ENCODE measurements at regions not wholly inside any gene's neighbourhood (a gene's known extent, or its start where the extent isn't known, plus 50 kb on each side); places are given as distances from the start of the nearest gene placed in this dataset.

GRCh38 chr20:53847139-53847836, 223.1 kb downstream of the BCAS1 start:
- H3K27ac Mint-ChIP-seq: peak overlapping the region; percentile 92

DNA sequence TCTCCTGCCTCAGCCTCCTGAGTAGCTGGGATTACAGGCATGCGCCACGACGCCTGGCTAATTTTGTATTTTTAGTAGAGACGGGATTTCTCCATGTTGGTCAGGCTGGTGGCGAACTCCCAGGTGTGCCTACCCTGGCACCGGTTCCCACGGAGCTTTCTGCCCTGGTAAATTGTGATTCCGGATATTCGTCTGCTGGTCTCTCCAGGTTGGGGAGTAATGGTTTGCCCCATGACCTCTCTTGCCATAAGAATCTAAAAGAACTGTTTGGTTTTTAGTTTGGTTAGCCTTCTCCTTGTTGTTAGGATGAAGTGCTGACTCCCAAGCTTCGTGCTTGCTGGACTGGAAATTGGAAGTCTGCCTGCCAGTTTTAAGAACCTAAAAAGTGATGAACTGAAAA, 223.8 kb downstream of the BCAS1 start:
- H3K27me3 Mint-ChIP-seq: no peaks in the 10 kb centered on the region
- DNase-seq (no peak), ATAC-seq (no peak)
- H3K27ac Mint-ChIP-seq: peak overlapping the region; percentile 92
- H3K36me3 Mint-ChIP-seq (ENCODE audit: low read depth): no peaks in the 10 kb centered on the region
- H3K9me3 ChIP-seq (ENCODE audit: control insufficient read depth, low read length, poor library complexity, severe bottlenecking): no peaks in the 10 kb centered on the region
- H3K4me3 Mint-ChIP-seq: no peak overlapping the region
- peaks cover 53% of the 10 kb centered on the region for H3K4me1 Mint-ChIP-seq

More at GRCh38 chr20:53847139-53847836, 223.1 kb downstream of the BCAS1 start:
- H3K36me3 Mint-ChIP-seq (ENCODE audit: low read depth): no peaks in the 10 kb centered on the region
- ATAC-seq: peak; percentile 33
- no peaks in the 10 kb centered on the region for H3K27me3 Mint-ChIP-seq
- no peak for DNase-seq
- no peaks in the 10 kb centered on the region for H3K9me3 ChIP-seq (ENCODE audit: control insufficient read depth, low read length, poor library complexity, severe bottlenecking)
- peaks cover 49% of the 10 kb centered on the region for H3K4me1 Mint-ChIP-seq
- peak overlapping the region; percentile 83 for H3K4me3 Mint-ChIP-seq

GRCh38 chr20:53845980-53846379, 224.4 kb downstream of the BCAS1 start:
- Mint-ChIP-seq H3K27ac (peak overlapping the region; percentile 94), H3K4me3 (no peak overlapping the region), H3K36me3 (ENCODE audit: low read depth) (no peaks in the 10 kb centered on the region), H3K27me3 (no peaks in the 10 kb centered on the region), H3K4me1 (peaks cover 55% of the 10 kb centered on the region)
- ATAC-seq (no peak), DNase-seq (no peak)
- no peaks in the 10 kb centered on the region for H3K9me3 ChIP-seq (ENCODE audit: control insufficient read depth, low read length, poor library complexity, severe bottlenecking)

GRCh38 chr20:53844259-53844658, 226.1 kb downstream of the BCAS1 start:
- Mint-ChIP-seq H3K4me1 (peaks cover 68% of the 10 kb centered on the region), H3K27me3 (no peaks in the 10 kb centered on the region), H3K4me3 (no peak overlapping the region), H3K27ac (peak overlapping the region; percentile 94), H3K36me3 (ENCODE audit: low read depth) (peaks cover 1% of the 10 kb centered on the region)
- no peak for ATAC-seq
- DNase-seq: no peak
- H3K9me3 ChIP-seq (ENCODE audit: control insufficient read depth, low read length, poor library complexity, severe bottlenecking): no peaks in the 10 kb centered on the region

DNA sequence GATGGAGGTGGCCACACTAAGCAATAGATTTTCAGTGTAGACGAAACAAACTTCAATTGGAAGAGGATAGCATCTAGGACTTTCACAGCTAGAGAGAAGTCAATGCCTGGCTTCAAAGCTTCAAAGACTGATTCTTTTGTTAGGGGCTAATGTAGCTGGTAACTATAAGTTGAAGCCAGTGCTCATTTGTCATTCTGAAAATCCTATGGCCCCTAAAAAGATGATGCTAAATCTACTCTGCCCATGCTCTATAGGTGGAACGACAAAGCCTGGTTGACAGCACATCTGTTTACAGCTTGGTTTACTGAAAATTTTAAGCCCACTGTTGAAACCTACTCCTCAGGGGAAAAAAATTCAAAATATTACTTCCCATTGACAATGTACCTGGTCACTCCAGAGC, 226.7 kb downstream of the BCAS1 start:
- H3K36me3 Mint-ChIP-seq (ENCODE audit: low read depth): peaks cover 2% of the 10 kb centered on the region
- H3K9me3 ChIP-seq (ENCODE audit: control insufficient read depth, low read length, poor library complexity, severe bottlenecking): no peaks in the 10 kb centered on the region
- H3K27me3 Mint-ChIP-seq: no peaks in the 10 kb centered on the region
- peak overlapping the region; percentile 94 for H3K27ac Mint-ChIP-seq
- no peak for ATAC-seq
- DNase-seq: no peak
- H3K4me1 Mint-ChIP-seq: peaks cover 68% of the 10 kb centered on the region
- H3K4me3 Mint-ChIP-seq: no peak overlapping the region

DNA sequence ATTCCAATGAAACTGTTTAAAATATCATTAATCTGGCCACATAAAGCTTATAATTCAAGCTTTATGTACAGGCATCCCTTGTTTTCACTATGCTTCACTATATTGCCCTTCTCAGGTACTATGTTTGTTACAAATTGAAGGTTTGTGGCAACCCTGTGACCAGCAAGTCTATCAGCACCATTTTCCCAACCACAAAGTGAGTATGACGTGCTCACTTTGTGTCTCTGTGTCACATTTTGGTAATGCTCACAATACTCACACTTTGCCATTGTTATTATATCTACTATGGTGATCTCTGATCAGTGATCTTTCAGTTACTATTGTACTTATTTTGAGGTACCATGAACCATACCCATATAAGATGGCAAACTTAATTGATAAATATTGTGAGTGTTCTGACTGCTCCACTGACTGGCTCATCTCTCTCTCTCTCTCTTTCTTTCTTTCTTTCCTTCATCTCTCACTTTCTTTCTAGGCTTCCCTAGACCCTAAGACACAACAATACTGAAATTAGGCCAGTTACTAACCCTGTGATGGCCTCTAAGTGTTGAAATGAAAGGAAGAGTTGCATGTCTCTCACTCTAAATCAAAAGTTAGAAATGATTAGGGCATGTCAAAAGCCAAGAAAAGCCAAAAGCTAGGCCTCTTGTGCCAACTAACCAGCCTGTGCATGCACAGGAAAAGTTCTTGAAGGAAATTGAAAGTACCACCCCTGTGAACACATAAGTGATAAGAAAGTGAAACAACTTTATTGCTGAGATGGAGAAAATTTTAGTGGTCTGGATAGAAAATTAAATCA, 227.9 kb downstream of the BCAS1 start:
- peak; percentile 69 for ATAC-seq
- Mint-ChIP-seq H3K27ac (peak overlapping the region; percentile 94), H3K27me3 (no peaks in the 10 kb centered on the region), H3K4me1 (peaks cover 62% of the 10 kb centered on the region), H3K36me3 (ENCODE audit: low read depth) (peaks cover 2% of the 10 kb centered on the region), H3K4me3 (peak overlapping the region; percentile 21)
- no peak for DNase-seq
- no peaks in the 10 kb centered on the region for H3K9me3 ChIP-seq (ENCODE audit: control insufficient read depth, low read length, poor library complexity, severe bottlenecking)

GRCh38 chr20:53841741-53842140, 228.7 kb downstream of the BCAS1 start:
- Mint-ChIP-seq H3K36me3 (ENCODE audit: low read depth) (peaks cover 2% of the 10 kb centered on the region), H3K4me3 (no peak overlapping the region), H3K4me1 (peaks cover 58% of the 10 kb centered on the region), H3K27ac (peak overlapping the region; percentile 94), H3K27me3 (no peaks in the 10 kb centered on the region)
- DNase-seq (no peak), ATAC-seq (no peak)
- no peaks in the 10 kb centered on the region for H3K9me3 ChIP-seq (ENCODE audit: control insufficient read depth, low read length, poor library complexity, severe bottlenecking)

DNA sequence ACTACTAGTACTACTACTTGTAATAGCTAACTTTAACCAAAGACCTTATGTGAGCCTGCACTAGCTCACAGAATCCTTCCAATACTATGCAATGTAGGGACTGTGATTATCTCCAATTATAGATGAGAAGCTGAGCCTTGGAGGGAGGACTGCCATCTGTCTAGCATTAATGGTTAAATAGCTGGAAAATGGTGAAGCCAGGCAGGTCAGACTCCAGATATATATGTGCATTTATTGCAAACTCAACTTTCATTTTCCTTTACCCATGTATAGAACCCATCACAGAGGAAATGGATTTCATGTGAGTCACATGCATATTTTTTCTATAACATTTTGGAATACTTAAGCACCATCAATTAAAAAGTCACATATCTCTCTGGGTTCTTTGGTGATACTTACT, 229.9 kb downstream of the BCAS1 start:
- Mint-ChIP-seq H3K27me3 (no peaks in the 10 kb centered on the region), H3K27ac (peak overlapping the region; percentile 95), H3K4me3 (no peak overlapping the region), H3K36me3 (ENCODE audit: low read depth) (peaks cover 2% of the 10 kb centered on the region), H3K4me1 (peaks cover 55% of the 10 kb centered on the region)
- ATAC-seq (no peak), DNase-seq (no peak)
- no peaks in the 10 kb centered on the region for H3K9me3 ChIP-seq (ENCODE audit: control insufficient read depth, low read length, poor library complexity, severe bottlenecking)

GRCh38 chr20:53839423-53840176, 230.8 kb downstream of the BCAS1 start:
- H3K4me3 Mint-ChIP-seq: peak overlapping the region; percentile 76
- H3K27me3 Mint-ChIP-seq: no peaks in the 10 kb centered on the region
- H3K9me3 ChIP-seq (ENCODE audit: control insufficient read depth, low read length, poor library complexity, severe bottlenecking): no peaks in the 10 kb centered on the region
- H3K36me3 Mint-ChIP-seq (ENCODE audit: low read depth): peaks cover 2% of the 10 kb centered on the region
- DNase-seq (peak in 2 of 3 donors; percentile 19 to 33), ATAC-seq (peak; percentile 75)
- peak overlapping the region; percentile 95 for H3K27ac Mint-ChIP-seq
- H3K4me1 Mint-ChIP-seq: peaks cover 56% of the 10 kb centered on the region

DNA sequence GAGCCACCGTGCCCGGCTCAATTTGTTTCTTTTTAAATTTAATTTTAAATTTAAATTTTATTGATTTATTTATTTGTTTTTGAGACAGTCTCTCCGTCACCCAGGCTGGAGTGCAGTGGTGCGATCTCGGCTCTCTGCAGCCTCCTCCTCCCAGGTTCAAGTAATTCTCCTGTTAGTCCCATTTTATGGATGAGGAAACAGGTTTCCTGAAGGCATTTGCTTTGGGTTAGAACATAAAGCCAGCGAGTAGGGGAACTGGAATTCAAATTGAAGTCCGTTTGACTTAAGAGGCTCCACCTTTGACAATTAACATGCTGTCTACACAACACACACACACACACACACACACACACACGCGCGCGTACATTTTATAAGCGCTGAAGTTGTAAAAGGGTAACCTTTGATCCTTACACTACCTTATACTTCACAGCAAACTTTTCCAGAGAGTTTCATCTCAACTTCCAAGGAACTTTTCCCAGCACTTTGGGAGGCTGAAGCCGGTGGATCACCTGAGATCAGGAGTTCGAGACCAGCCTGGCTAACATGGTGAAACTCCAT, 232.0 kb downstream of the BCAS1 start:
- Mint-ChIP-seq H3K27ac (peak overlapping the region; percentile 95), H3K4me3 (peak overlapping the region; percentile 31), H3K4me1 (peaks cover 49% of the 10 kb centered on the region), H3K27me3 (no peaks in the 10 kb centered on the region), H3K36me3 (ENCODE audit: low read depth) (peaks cover 2% of the 10 kb centered on the region)
- ATAC-seq (no peak), DNase-seq (no peak)
- H3K9me3 ChIP-seq (ENCODE audit: control insufficient read depth, low read length, poor library complexity, severe bottlenecking): no peaks in the 10 kb centered on the region

- Mint-ChIP-seq H3K4me1 (peaks cover 40% of the 10 kb centered on the region), H3K4me3 (peak overlapping the region; percentile 0), H3K36me3 (ENCODE audit: low read depth) (peaks cover 2% of the 10 kb centered on the region), H3K27me3 (no peaks in the 10 kb centered on the region), H3K27ac (peak overlapping the region; percentile 95)
- DNase-seq (no peak), ATAC-seq (no peak)
- no peaks in the 10 kb centered on the region for H3K9me3 ChIP-seq (ENCODE audit: control insufficient read depth, low read length, poor library complexity, severe bottlenecking)
These were observed 233.1 kb downstream of the BCAS1 start for GRCh38 chr20:53837126-53837826.

DNA sequence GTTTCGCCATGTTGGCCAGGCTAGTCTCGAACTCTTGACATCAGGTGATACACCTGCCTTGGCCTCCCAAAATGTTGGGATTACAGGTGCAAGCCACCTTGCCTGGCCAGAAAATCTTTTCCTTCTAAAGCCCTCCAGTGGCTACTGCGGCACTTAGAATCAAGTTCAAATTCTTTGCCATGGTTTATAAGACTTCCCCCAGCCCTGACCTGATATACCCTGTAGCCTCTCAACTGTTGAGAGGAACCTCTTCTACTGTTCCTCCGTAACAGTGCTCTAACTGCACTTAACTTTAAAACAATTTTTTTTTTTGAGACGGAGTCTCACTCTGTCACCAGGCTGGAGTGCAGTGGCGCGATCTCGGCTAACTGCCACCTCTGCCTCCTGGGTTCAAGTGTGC, 235.6 kb downstream of the BCAS1 start:
- no peaks in the 10 kb centered on the region for H3K9me3 ChIP-seq (ENCODE audit: control insufficient read depth, low read length, poor library complexity, severe bottlenecking)
- Mint-ChIP-seq H3K4me1 (peaks cover 28% of the 10 kb centered on the region), H3K36me3 (ENCODE audit: low read depth) (peaks cover 2% of the 10 kb centered on the region), H3K27me3 (no peaks in the 10 kb centered on the region), H3K27ac (peak overlapping the region; percentile 95), H3K4me3 (no peak overlapping the region)
- ATAC-seq: no peak
- DNase-seq: no peak

Measured in T-helper 17 cell (primary cell).